HCT116 (cell line): ENCODE measurements at regions not wholly inside any gene's neighbourhood (a gene's known extent, or its start where the extent isn't known, plus 50 kb on each side); places are given as distances from the start of the nearest gene placed in this dataset.

Experiments used
- ATAC-seq: fragments of 200-7000 bp; cut with Tn5 transposase; 2 replicates; pipeline ENCODE4 v1.9.1; 2020; ENCODE audit warnings: mild to moderate bottlenecking, moderate library complexity
- BruUV-seq: library from RNA; stranded (reverse); fragments of 400-500 nt; replicated peaks from 2 replicates; lab custom pipeline; 2021; lab: Mats Ljungman, UMichigan
- CTCF ChIA-PET: fragments of 300-600 bp; sonication (Branson Sonifier 250); formaldehyde crosslinking; loops from one replicate; lab custom pipeline; 2021; ENCODE audit warnings: antibody characterized with exemption; lab: Charles Lee
- POLR2A ChIA-PET: fragments of 300-600, 350-600 bp; sonication (Branson Sonifier 250); formaldehyde crosslinking; loops from one replicate; lab custom pipeline; 2021; ENCODE audit warnings: antibody characterized with exemption; lab: Charles Lee
- RAD21 ChIA-PET, 2 experiments: fragments of 300-600 bp; sonication (Branson Sonifier 250); formaldehyde crosslinking; loops; one replicate each; lab custom pipeline; 2023; ENCODE audit warnings: low total read pairs in 2 of 2; ENCODE audit not compliant: uncharacterized antibody in 2 of 2, unreplicated experiment in 2 of 2, low non-redundant PET in 1 of 2; lab: Charles Lee
- DNase-seq: peaks from one replicate; pipeline ENCODE4 v3.0.0-alpha.2; 2010; ENCODE audit warnings: low read depth, low spot score
- H2AFZ ChIP-seq: fragments of 200-600 bp; shearing (Covaris generic), sonication (generic); 2 replicates; pipeline ENCODE4 v1.6.1; 2017; ENCODE audit warnings: low read depth, mixed run types, mixed read lengths, antibody characterized with exemption, low read length; ENCODE audit not compliant: poor library complexity, severe bottlenecking
- H3K27ac ChIP-seq: 2 replicates; pipeline ENCODE4 v1.5.1; 2012; ENCODE audit warnings: low read depth, low read length
- H3K27me3 ChIP-seq: fragments of 200-600 bp; sonication (generic); 2 replicates; pipeline ENCODE4 v1.6.1; 2016; ENCODE audit warnings: mixed run types, low read length, mixed read lengths; ENCODE audit not compliant: insufficient read depth
- H3K36me3 ChIP-seq, 2 experiments: fragments of 200-500 bp in 1 of 2; fragments of 200-600 bp in 1 of 2; sonication (Bioruptor generic) in 1 of 2; sonication (generic) in 1 of 2; 2 replicates each; pipeline versions ENCODE4 v1.5.1 to v1.6.1; 2014 to 2016; ENCODE audit warnings: low read length in 2 of 2, inconsistent platforms in 1 of 2, mixed read lengths in 1 of 2, mixed run types in 1 of 2; ENCODE audit not compliant: insufficient read depth in 2 of 2, control insufficient read depth in 1 of 2
- H3K4me1 ChIP-seq, 2 experiments: fragments of 200-600 bp in 1 of 2; sonication (generic) in 1 of 2; 2 replicates each; pipeline versions ENCODE4 v1.5.1 to v1.6.1; 2012 to 2017; ENCODE audit warnings: low read length in 2 of 2, inconsistent platforms in 1 of 2, mild to moderate bottlenecking in 1 of 2, mixed read lengths in 1 of 2, mixed run types in 1 of 2, moderate library complexity in 1 of 2; ENCODE audit not compliant: insufficient read depth in 2 of 2, control insufficient read depth in 1 of 2
- H3K4me2 ChIP-seq: fragments of 200-600 bp; sonication (generic); 2 replicates; pipeline ENCODE4 v1.6.1; 2017; ENCODE audit warnings: mixed run types, low read length, mixed read lengths
- H3K4me3 ChIP-seq, 2 experiments: fragments of 200-600 bp in 1 of 2; sonication (generic) in 1 of 2; replicated peaks in 1 of 2; 2 replicates each; pipeline ENCODE4 v1.5.1; 2011 to 2016; ENCODE audit warnings: low read length in 2 of 2, control low read depth in 1 of 2, low read depth in 1 of 2, mild to moderate bottlenecking in 1 of 2, mixed read lengths in 1 of 2, mixed run types in 1 of 2
- H3K79me2 ChIP-seq: fragments of 200-600 bp; sonication (generic); 2 replicates; pipeline ENCODE4 v1.6.1; 2017; ENCODE audit warnings: mild to moderate bottlenecking, mixed run types, low read length, moderate library complexity, mixed read lengths; ENCODE audit not compliant: insufficient read depth
- H3K9ac ChIP-seq: fragments of 200-600 bp; sonication (generic); 2 replicates; pipeline ENCODE4 v1.6.1; 2016; ENCODE audit warnings: low read length, mixed read lengths
- H3K9me2 ChIP-seq: fragments of 200-600 bp; sonication (generic), shearing (Covaris generic); 2 replicates; pipeline ENCODE4 v1.6.1; 2017; ENCODE audit warnings: mixed run types, mild to moderate bottlenecking, moderate library complexity; ENCODE audit not compliant: insufficient read depth
- H3K9me3 ChIP-seq, 2 experiments: fragments of 200-500 bp in 1 of 2; fragments of 200-600 bp in 1 of 2; sonication (Bioruptor generic) in 1 of 2; sonication (generic) in 1 of 2; 2 replicates each; pipeline ENCODE4 v1.6.1; 2014 to 2017; ENCODE audit warnings: low read length in 2 of 2, mixed read lengths in 2 of 2, inconsistent platforms in 1 of 2, low read depth in 1 of 2, mild to moderate bottlenecking in 1 of 2, mixed run types in 1 of 2, moderate library complexity in 1 of 2; ENCODE audit not compliant: control insufficient read depth in 1 of 2, insufficient read depth in 1 of 2
- H4K20me1 ChIP-seq: fragments of 200-600 bp; sonication (generic), shearing (Covaris generic); 2 replicates; pipeline ENCODE4 v1.6.1; 2017; ENCODE audit warnings: mixed run types, mild to moderate bottlenecking, moderate library complexity; ENCODE audit not compliant: insufficient read depth
- ATF3 ChIP-seq: IDR thresholded peaks from 2 replicates; pipeline ENCODE4 v1.6.1; 2012
- CBX3 ChIP-seq: IDR thresholded peaks from 2 replicates; pipeline ENCODE4 v1.6.1; 2012; ENCODE audit warnings: low read depth
- EGR1 ChIP-seq: IDR thresholded peaks from 2 replicates; pipeline ENCODE4 v1.6.1; 2012; ENCODE audit warnings: low read depth
- ELF1 ChIP-seq: IDR thresholded peaks from 2 replicates; pipeline ENCODE4 v1.6.1; 2012; ENCODE audit warnings: low read depth, borderline replicate concordance
- EZH2 ChIP-seq: fragments of 200-600 bp; sonication (generic); IDR thresholded peaks from 2 replicates; pipeline ENCODE4 v1.6.1; 2017; ENCODE audit warnings: antibody characterized with exemption, mixed run types
- EZH2phosphoT487 ChIP-seq: fragments of 200-600 bp; IDR thresholded peaks from 2 replicates; pipeline ENCODE4 v1.6.1; 2018; ENCODE audit warnings: antibody characterized with exemption, borderline replicate concordance
- FOSL1 ChIP-seq: IDR thresholded peaks from 2 replicates; pipeline ENCODE4 v1.6.1; 2012; ENCODE audit warnings: low read depth
- POLR2AphosphoS5 ChIP-seq: IDR thresholded peaks from 2 replicates; pipeline ENCODE4 v1.6.1; 2011; ENCODE audit warnings: mild to moderate bottlenecking, low read depth, low read length, moderate library complexity
- SP1 ChIP-seq: IDR thresholded peaks from 2 replicates; pipeline ENCODE4 v1.6.1; 2012; ENCODE audit warnings: low read depth
- SRF ChIP-seq: IDR thresholded peaks from 2 replicates; pipeline ENCODE4 v1.6.1; 2012; ENCODE audit warnings: low read depth
- TCF7L2 ChIP-seq: IDR thresholded peaks from 2 replicates; pipeline ENCODE4 v1.7.0; 2011; ENCODE audit warnings: borderline replicate concordance, inconsistent platforms; ENCODE audit not compliant: insufficient read depth, insufficient read length; ENCODE audit errors: extremely low read depth
- ZFX ChIP-seq: fragments of 450-650 bp; IDR thresholded peaks from 2 replicates; pipeline ENCODE4 v1.6.1; 2017
- ZNF274 ChIP-seq: fragments of 200-500 bp; sonication (Bioruptor generic); IDR thresholded peaks from 2 replicates; pipeline ENCODE4 v1.6.1; 2014; ENCODE audit warnings: mild to moderate bottlenecking, low read depth, low read length, inconsistent platforms
- intact Hi-C: fragments of 100-400 bp; cut with micrococcal nuclease; formaldehyde crosslinking; loops from 2 replicates; pipeline ENCODE4 v1.10.0; 2022
- TF ChIP-seq, protein P1 (sequence below), 3 experiments: fragments of 200-600 bp in 1 of 3; sonication (generic) in 1 of 3; IDR thresholded peaks in 2 of 3; conservative IDR thresholded peaks in 1 of 3; 2 replicates each; pipeline ENCODE4 v1.5.1; 2012 to 2017; ENCODE audit warnings: low read depth in 2 of 3, low read length in 2 of 3, antibody characterized with exemption in 1 of 3, borderline replicate concordance in 1 of 3, control low read depth in 1 of 3, mild to moderate bottlenecking in 1 of 3, mixed read lengths in 1 of 3, mixed run types in 1 of 3, moderate library complexity in 1 of 3; ENCODE audit not compliant: insufficient read depth in 1 of 3
- TF ChIP-seq, protein P2 (sequence below): IDR thresholded peaks from 2 replicates; pipeline ENCODE4 v1.6.1; 2012; ENCODE audit warnings: low read depth

- Histone ChIP-seq H3K27ac (no peak overlapping the region), H4K20me1 (no peaks in the 10 kb centered on the region), H3K36me3 (no peaks in the 10 kb centered on the region), H3K9me2 (no peaks in the 10 kb centered on the region), H3K4me2 (no peak overlapping the region), H3K4me3 (no peak overlapping the region), H3K4me1 (no peaks in the 10 kb centered on the region), H2AFZ (no peak overlapping the region), H3K27me3 (peaks cover 17% of the 10 kb centered on the region; the same call in 1 of the 2 replicates), H3K9ac (no peak overlapping the region)
- ChIA-PET CTCF (no interaction called here), POLR2A (no interaction called here), RAD21 (no interaction called here)
- no peak for DNase-seq
- BruUV-seq, result no TSS peak
- intact Hi-C loops, result no loop called here
- ATAC-seq, result no peak
- TF ChIP-seq ZFX (no peak), TCF7L2 (no peak), ELF1 (no peak), CBX3 (no peak), EZH2phosphoT487 (no peak), ATF3 (no peak)
- TF ChIP-seq, protein P1, sequence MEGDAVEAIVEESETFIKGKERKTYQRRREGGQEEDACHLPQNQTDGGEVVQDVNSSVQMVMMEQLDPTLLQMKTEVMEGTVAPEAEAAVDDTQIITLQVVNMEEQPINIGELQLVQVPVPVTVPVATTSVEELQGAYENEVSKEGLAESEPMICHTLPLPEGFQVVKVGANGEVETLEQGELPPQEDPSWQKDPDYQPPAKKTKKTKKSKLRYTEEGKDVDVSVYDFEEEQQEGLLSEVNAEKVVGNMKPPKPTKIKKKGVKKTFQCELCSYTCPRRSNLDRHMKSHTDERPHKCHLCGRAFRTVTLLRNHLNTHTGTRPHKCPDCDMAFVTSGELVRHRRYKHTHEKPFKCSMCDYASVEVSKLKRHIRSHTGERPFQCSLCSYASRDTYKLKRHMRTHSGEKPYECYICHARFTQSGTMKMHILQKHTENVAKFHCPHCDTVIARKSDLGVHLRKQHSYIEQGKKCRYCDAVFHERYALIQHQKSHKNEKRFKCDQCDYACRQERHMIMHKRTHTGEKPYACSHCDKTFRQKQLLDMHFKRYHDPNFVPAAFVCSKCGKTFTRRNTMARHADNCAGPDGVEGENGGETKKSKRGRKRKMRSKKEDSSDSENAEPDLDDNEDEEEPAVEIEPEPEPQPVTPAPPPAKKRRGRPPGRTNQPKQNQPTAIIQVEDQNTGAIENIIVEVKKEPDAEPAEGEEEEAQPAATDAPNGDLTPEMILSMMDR (IDR thresholded peaks at IDR 0.05 in 2 of 3, conservative IDR thresholded peaks at IDR 0.05 in 1 of 3; ENCODE audit: borderline replicate concordance in 1 of 3, insufficient read depth in 1 of 3, low read depth in 2 of 3, low read length in 2 of 3), result no peak
- TF ChIP-seq, all 23 proteins: peak for 0
- Histone ChIP-seq H3K79me2 (no peaks in the 10 kb centered on the region), H3K9me3 (no peaks in the 10 kb centered on the region)
Observed at GRCh38 chr6:153367021-153367420, 235.9 kb upstream of the RGS17 start.

DNA sequence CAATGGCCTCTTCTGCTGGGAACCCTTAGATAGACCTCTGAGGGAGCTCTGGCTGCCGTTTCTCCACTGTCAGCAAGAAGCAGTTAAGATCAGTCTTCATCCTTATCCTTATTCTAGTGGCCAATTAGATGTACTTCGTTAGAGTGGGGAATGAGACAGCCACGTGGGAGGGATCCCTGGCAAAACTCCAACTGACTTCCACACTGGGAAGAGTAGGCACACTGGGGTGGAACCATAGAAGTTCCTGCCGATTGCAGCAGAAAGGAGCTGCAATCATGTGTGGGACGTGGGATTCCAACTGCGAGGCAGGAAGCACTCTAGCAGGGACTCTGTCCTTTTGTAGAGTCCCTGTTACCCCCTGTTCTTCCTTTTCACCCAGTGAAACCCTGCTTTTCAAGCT is 226.3 kb upstream of the RGS17 start:
- ChIA-PET POLR2A (no interaction called here), CTCF (no interaction called here), RAD21 (no interaction called here)
- Histone ChIP-seq H3K9me2 (no peaks in the 10 kb centered on the region), H3K27me3 (peaks cover 36% of the 10 kb centered on the region; the same call in 1 of the 2 replicates), H3K4me3 (no peak overlapping the region), H3K4me1 (no peaks in the 10 kb centered on the region), H3K4me2 (no peak overlapping the region), H2AFZ (no peak overlapping the region), H3K9me3 (no peaks in the 10 kb centered on the region), H4K20me1 (no peaks in the 10 kb centered on the region), H3K36me3 (no peaks in the 10 kb centered on the region), H3K27ac (no peak overlapping the region), H3K9ac (no peak overlapping the region), H3K79me2 (no peaks in the 10 kb centered on the region)
- ATAC-seq (no peak), DNase-seq (no peak)
- BruUV-seq, result no TSS peak
- intact Hi-C loops, result no loop called here
- TF ChIP-seq POLR2AphosphoS5 (no peak), EZH2 (no peak), SRF (no peak), SP1 (no peak), ZFX (no peak), ATF3 (no peak), TCF7L2 (no peak), FOSL1 (no peak), ZNF274 (no peak), EGR1 (no peak), ELF1 (no peak), CBX3 (no peak)
- TF ChIP-seq, protein P2, sequence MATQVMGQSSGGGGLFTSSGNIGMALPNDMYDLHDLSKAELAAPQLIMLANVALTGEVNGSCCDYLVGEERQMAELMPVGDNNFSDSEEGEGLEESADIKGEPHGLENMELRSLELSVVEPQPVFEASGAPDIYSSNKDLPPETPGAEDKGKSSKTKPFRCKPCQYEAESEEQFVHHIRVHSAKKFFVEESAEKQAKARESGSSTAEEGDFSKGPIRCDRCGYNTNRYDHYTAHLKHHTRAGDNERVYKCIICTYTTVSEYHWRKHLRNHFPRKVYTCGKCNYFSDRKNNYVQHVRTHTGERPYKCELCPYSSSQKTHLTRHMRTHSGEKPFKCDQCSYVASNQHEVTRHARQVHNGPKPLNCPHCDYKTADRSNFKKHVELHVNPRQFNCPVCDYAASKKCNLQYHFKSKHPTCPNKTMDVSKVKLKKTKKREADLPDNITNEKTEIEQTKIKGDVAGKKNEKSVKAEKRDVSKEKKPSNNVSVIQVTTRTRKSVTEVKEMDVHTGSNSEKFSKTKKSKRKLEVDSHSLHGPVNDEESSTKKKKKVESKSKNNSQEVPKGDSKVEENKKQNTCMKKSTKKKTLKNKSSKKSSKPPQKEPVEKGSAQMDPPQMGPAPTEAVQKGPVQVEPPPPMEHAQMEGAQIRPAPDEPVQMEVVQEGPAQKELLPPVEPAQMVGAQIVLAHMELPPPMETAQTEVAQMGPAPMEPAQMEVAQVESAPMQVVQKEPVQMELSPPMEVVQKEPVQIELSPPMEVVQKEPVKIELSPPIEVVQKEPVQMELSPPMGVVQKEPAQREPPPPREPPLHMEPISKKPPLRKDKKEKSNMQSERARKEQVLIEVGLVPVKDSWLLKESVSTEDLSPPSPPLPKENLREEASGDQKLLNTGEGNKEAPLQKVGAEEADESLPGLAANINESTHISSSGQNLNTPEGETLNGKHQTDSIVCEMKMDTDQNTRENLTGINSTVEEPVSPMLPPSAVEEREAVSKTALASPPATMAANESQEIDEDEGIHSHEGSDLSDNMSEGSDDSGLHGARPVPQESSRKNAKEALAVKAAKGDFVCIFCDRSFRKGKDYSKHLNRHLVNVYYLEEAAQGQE, result no peak
